Amniotic epithelial cell (primary cell): ENCODE measurements at regions not wholly inside any gene's neighbourhood (a gene's known extent, or its start where the extent isn't known, plus 50 kb on each side); places are given as distances from the start of the nearest gene placed in this dataset.

Experiments used
- DNase-seq: peaks from one replicate; pipeline ENCODE4 v3.0.0-alpha.2; 2010; ENCODE audit warnings: low read depth

DNA sequence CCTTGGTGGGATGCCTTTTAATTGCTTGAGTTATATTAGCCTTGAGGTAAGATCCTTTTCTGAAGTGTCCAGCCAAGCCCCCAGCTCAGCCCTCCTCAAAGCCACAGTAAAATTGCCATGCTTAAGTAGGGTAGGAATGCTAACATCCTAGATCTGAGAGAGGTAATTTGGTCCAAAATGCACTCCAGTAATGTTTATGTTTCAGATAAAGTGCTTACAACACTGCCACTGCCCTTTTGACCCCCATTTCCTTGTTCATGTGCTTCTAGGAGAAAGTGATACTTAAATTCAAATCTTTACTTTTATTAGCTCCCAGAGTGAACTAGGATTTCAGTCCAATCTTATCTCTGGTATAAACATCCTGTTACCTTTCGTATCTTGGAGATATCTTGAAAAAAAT lies 318.0 kb downstream of the BMP2 start:
- peak; percentile 59 for DNase-seq

DNA sequence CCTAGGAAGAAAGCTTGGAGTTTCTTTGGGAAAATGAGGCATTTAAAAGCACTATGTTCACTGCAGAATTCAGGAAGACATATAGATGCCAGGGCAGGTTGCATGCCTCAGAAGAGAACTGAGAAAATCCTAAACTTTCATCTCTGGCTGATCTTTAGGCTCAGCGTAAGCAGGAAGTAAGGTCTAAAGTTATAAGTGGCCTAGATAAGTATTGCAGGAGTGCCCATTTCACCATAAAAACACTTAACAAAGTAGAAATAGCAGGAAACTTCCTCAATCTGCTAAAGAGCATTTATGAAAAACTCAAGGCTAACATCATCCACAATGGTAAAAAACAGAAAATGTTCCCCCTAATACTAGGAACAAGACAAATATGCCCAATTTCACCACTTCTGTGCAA lies 320.3 kb downstream of the BMP2 start:
- no peak for DNase-seq

DNA sequence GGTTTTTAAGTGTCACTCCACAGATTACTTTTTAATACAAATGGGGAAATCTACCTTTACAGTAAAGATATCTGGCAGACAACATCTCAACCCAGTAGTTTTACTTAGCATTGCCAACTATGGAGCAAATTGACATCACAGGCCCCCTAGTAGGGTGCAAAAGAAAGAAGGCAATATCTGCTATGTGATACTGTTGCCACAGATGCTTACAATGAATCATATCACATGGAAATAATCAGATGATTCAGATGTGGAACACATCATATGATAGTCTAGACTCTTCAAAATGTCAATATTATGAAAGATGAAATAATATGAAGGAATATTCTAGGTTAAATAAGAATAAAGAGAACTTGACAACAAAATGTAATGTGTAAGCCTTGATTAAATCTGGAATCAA lies 322.5 kb downstream of the BMP2 start:
- peak; percentile 6 for DNase-seq

DNA sequence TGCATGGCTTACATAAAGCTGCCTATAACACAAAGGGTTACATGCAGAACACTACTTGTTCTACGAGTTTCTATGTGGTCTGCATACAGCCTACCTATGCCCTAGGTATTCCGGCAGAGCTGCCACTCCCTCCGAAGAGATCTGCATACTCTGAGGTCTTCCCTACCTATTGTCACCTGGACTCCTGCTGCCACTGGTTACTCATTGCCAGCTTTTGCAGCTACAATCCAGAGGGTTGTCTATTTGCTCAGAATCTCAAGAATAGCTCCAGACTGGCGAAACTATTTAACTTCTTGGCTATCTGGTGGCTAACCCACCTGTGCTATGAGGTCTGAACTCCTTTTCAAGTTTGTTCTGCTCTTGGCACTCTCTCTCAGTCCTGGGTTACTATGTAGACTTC lies 323.3 kb downstream of the BMP2 start:
- no peak for DNase-seq

DNA sequence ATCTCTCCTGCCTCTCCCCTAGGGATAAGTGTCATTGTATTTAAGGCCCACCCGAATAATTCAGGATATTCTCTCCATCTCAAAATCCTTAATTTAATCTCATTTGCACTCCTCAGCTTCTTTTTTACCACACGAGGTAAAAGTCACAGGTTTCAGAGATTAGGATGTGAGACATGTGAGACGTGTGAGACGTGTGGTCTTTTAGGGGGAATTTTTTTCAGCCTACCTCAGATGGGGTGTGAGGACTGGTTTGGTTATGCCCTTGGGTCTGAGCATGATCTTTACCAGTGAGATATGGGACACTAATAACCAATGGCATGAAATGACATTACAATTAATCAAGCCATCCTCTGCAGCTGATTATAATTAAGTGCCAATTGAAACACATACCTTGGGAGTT lies 324.2 kb downstream of the BMP2 start:
- no peak for DNase-seq

DNA sequence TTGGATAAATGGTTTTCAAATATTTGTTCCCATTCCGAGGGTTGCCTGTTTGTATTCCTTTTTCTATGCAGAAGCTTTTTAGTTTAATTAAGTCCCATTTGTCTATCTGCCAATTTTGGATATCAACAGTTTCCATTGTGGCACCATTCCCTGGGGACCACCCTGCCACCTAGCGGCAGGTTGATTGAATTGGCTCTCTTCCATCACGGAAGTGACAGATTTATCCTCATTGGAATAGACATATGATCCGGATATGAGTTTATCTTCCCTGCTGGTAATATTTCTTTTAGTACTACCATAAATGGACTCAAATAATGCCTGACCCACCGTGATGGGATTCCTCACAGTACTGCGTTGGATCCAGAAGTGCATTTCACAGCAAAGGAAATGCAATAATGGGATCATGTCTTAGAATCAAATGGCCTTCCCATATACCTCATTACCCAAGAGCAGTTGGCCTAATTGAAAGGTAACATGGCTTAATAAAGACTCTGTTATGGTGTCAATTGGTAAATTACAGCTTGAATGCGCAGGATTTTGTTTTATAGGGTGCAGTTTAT lies 327.0 kb downstream of the BMP2 start:
- peak; percentile 24 for DNase-seq

DNA sequence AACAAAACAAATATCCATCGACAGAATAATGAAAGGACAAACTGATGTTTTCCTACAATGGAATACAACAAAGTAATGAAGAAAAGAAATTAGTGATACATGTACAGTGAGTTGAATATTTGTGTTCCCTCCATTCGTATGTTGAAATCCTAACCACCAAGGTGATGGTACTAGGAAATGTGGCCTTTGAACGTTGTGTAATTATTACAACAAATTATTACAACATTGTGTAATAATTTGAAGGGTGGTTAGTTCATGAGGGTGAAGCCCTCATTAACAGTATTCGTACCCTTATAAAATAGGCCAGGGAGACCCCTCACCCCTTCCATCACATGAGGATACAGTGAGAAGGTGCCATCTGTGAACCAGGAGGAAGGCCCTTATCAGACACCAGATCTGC lies 339.4 kb downstream of the BMP2 start:
- peak; percentile 7 for DNase-seq

DNA sequence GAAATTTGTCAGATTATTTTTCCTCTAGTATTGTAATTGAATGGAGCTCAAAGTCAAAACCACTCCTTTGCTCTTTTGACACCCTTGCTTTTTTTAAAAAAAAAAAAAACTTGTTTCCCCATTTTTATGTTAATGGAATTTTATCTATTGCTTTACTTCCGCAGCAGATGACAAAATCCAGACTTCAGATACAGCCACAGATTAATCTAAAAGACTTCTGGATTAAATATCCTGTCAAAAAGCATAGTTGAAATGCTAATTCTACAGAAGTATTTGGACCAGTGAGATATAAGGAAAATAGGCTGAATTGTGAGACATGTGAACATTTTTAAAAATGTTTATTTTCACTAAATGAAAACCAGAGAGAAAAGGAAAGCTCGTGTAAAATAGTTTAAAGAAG lies 341.4 kb downstream of the BMP2 start:
- DNase-seq = peak; percentile 52

DNA sequence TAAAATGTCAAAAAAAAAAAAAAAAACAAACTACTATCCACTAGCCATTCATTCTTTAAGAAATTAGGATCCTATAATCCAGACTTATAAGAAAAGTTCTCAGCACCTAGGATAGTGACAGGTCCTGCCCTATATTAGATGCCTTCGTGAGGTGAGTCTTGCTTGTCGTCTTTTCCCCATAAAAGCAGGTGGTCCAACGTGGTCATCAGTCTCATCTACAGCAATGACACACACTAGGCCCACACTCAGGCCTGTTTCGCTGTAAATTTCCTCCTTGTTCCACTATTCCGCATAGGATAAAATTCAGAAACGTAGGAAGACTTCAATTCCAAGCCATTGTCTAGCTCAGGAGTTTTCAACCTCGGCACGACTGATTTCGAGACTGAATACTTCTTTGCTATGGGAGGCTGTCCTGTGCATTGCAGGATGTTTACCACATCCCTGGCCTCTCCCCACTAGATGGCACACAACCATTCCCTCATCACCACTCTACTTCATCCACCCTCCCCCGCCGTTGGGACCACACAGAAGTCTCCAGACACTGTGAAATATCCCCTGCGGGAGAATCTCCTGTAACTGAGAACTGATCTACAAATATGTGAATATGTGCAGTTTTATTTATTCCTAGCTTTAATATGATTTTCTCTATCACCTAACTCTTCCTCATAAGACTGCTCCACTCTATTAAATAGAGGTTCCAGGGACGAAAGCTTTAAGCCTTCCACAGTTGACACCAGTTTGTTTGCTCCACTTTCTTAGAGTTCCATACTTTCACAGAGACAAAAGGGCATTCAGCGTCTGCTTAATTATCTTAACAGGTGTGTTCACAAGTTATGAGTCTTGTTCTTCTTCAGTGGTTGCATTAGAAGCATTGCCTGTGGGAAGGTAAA lies 346.3 kb downstream of the BMP2 start:
- peak; percentile 51 for DNase-seq

DNA sequence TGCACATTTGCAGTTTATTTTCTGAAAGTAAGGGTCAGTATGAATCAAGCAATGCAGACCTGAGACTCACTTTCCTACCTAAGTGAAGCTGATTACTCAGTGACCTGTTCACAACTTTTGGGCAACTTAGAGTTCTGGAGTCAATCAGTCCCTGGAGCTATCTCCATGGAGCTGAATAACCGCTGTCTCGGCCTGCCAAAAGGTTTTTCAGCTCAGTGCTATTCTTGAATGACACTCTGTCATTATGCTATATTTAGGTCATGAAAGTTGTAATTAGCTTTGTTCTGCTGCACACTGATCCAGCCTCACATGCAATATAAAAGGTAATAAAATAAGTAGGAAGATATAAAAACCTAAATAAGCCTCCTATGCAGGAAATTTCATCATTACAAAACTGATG lies 356.0 kb downstream of the BMP2 start:
- DNase-seq = no peak

DNA sequence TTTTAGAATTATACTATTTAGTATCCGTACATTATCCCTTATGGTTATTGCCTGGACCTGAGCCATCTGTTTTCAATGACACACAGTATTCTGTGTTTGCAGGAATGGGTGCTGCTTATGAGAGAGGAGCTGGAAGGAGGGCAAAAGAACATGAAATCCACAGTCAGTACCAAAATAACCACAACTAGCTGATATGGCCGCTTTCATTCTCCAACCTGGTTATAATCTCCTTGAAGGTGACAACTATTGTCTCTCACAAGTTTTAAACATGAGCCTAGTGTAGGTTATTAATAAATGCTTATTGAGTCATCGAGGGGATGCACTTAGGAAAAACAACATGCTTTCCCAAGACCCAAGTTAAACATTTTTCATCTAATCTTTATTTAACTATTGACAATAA lies 356.6 kb downstream of the BMP2 start:
- no peak for DNase-seq

DNA sequence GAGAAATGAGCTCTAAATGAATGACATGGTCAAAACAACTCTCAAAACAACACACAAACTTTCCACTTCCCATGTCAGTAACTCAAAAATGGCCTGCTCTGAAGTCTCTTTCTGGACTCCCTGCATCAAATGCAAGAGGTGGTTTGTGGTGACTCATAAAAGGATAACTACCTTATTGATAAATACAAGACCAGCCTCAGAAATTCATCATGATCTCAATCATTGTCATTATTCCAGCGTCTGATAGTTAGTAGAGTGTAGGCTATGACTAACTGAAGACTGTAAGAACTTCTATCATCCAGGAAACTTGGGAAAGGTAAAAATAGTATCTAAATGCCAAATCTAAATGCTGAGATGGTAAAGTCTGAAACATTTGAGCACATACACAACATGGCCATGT lies 369.4 kb downstream of the BMP2 start:
- DNase-seq = no peak

DNA sequence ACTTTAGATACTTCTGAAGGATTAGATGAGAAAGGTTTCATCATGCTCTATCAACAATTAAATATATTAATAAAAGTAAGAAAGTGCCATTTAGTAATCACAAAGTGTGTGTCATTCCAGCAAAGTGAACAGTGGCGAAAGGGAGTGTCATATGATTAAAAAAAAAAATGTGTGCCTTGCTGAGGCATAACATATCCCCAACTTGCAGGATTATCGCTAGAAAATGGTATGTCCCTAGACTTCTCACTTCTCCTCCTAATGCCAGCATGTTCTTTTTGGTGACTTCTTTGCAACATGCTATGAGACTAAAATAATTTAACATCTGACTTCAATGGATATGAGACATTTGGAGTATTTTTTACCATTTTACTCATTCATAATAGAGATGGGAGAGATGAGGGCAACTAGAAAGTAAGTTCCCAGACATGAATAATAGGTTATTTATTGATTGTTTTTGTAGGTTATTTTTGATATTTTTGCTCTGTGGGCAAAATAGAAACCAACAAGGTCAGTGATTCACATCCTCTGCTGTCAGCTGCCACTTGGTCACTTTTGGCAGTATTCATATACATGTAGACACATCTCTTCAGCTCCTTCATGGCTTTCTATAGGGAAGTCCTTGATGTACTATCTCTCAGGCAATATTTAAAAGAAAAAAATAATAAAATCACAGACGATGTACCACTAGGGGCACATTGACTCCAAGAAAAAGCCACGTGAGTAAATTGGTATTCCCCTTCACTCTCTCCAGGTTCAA lies 370.1 kb downstream of the BMP2 start:
- DNase-seq = no peak

DNA sequence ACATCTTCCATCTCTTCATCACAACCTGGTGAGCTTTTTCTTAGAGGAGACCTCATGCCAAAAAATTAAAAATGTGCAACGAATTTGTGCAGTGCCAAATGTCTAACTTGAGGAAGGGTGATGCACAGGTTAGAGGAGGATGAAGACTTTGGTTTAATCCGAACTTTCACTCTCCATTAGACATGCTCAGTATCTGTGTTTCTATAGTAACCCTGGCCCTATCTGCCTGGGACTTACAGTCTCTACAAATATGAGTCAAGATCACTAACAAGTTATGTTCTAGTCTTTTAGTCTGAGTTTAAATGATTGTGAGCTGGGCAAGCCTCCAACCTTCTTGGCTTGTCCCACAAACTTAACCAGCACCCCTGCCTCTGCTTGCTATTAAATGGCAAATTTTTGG lies 377.0 kb downstream of the BMP2 start:
- peak; percentile 5 for DNase-seq

DNA sequence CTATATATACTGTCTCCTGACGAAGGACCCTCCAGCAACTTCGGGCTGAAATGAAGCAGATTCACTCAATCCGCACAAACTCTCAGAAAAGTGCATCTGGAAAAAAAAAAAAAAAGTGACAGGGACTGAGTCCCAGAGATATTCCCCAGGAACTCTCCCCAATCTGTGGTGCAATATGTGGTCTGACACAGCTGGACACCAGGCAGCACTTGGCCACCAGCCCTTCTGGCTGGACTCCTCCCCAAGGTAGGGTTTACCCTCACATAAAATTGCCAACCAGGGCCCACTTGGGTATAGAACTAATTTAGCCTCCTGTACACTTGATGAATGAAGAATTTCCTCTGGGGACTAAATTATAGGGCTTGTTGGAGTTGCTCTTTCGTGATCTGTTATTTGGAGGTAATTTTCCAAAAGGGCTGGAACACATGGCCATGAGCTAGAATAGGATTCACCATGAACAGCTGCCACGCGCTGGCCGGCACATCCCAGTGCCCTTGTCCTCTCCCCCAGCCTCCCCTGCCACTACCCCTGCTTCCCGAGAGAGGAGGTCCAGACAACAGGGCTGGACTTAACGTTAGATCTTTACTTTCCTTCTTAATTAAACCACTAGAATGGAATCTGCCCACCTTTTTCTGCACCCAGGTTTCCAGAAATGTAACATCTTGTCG lies 379.2 kb downstream of the BMP2 start:
- no peak for DNase-seq

DNA sequence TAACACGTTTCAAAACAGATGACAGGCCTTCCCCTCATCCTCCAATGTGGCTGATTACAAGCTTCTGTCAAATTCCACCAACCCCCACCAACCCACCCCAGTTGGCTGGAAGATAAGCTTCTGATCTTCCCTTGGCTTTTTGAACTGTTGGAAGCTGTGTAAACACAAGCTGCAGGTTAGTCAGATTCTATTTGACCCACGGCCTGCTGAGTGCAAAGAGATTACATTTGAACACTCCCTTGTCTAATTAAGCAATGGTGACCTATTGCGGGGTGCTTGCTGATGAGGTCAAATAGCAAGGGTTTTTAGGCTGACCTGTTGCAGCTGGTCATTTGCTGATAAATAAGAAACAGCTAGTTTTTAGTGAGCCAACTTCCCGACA lies 379.7 kb downstream of the BMP2 start:
- DNase-seq = peak; percentile 55

DNA sequence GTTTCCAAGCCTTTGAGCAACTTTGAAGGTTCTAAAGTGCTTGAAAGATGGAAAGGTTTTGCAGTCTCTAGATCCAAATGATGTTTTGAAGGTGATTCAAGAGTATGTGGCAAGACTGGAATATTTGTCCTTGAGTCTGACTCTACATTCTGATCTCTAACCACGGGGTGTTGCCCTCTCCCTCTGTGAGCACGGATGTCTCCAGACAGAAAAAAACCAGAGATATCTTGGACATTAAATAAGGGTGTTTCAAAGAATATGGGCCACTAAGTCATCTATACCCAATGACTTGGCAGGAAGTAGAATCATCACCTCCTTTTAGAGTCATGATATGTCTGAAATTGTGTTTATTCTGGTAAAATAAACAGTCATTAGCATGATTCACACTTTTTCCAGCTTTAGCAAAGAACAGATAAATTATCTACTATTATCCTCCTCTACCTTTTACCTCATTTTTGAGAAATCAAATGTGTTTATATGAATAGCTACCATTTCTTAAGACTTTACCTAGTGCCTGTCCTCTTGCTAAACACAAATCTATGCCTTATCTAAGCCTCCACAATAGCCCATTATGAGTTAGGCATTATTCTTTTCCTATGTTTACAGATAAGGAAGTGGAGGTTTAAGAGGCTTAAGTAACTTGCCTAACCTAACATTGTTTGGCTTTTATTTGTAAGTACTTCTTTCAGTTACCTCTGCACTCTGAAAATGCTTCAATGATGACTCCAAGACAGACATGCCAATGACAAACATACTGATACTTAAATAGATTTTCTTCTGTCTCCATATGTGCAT lies 384.4 kb downstream of the BMP2 start:
- peak; percentile 81 for DNase-seq

DNA sequence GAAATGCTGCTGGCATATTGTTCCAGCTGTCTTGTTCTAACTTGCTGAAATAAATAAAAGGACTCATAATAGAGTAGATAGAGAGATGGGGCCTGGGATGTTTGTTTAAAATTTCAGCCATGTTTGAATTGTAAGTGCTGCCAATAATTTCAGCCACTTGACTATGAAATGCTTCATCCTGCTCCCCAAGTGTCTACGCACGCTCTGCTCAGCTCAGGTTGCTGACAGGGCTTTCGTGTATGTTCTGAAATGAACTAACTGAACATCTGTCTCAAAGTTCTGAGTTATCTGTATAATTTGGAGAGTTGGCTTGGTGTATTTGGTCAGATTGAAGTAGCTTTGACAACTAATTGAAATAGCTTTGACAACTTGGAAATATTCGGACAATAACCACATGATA lies 387.8 kb downstream of the BMP2 start:
- DNase-seq = no peak

DNA sequence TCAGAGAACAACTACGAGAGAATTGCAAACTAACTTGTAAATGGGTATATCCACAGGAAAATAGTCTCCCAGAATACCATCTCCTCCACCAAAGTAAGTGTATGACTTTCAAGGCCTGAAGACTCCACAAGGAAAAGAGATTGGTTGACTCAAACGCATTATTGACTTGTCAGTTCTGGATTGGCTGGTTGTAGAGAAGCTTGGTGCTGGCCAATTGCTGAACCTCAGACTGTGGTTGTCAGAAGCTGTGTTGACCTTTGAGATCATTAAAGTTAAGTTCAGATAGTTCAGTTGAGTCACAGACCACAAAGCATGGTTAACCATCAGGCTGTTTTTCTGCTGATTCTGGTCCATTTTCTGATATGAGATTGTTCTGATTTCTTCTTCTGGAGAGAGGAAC lies 388.3 kb downstream of the BMP2 start:
- peak; percentile 48 for DNase-seq

DNA sequence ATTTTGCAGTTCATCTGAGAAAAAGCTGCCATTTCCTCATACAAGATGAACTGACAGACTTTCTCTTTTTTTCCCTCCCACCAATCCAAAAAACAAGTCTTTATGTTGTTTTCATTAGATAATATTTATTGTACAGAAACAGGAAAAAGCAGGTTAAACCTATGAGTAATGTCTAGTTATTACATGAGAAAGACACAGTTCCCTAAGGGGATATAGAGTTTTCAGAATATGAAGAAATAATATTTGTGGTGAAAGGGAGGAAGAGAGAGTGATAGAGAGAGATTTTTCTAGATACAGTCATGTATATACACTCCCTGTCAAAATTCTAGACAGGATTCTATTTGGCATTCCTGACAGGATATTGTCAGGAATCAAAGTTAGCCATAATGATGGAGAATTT lies 392.4 kb downstream of the BMP2 start:
- DNase-seq = peak; percentile 42

DNA sequence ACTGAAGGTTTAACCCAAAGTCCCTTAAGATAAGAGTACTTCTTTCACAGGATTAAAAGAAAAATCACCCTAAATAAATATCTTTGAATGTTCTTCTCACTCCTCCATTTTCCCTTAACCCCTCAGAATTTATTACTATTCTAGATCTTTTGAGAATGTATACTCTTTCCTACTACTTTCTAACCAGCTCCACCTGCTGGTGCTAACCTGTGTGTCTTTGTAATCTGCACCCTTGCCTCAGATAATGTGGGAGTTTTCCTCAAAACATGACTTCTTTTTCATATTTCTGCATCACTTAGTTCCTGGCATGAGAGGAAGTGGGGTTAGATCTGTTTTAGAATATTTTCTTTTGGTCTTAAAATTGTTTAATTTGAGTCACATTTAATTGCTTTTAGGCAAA lies 394.2 kb downstream of the BMP2 start:
- peak; percentile 36 for DNase-seq

DNA sequence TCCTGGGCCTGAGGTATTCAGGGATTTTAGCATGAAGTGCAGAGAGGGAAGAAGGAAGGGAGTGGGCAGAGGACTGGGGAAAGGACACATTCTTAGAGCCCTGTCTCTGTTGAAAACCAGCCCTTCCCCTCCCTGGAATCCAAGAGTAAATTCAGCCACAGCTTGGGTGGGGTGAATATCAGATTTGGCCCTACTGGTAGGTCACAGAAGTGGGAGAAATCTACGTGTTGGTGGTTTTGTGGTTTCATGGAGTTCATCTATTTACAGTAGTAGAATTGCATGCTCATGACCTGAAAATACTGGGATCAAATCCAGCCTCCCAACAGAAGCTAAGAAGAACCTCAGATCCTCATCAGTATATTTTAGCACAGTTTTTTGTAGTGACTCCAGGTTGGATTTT lies 404.4 kb downstream of the BMP2 start:
- peak; percentile 27 for DNase-seq
